GM10248 (cell line): ENCODE measurements at regions not wholly inside any gene's neighbourhood (a gene's known extent, or its start where the extent isn't known, plus 50 kb on each side); places are given as distances from the start of the nearest gene placed in this dataset.

Experiments
- CTCF ChIA-PET: fragments of 300-600 bp; sonication (Branson Sonifier 250); formaldehyde crosslinking; extraction: SDS; loops from one replicate; lab custom pipeline; 2021; ENCODE audit warnings: antibody characterized with exemption; lab: Yijun Ruan, JAX
- POLR2A ChIA-PET: fragments of 350-650 bp; sonication (Branson Sonifier 250); formaldehyde crosslinking; extraction: SDS; loops from one replicate; lab custom pipeline; 2020; ENCODE audit warnings: antibody characterized with exemption; lab: Yijun Ruan, JAX
- DNase-seq: peaks from one replicate; pipeline ENCODE4 v3.0.0; 2012; ENCODE audit errors: extremely low spot score
- TF ChIP-seq, protein P1 (sequence below): IDR thresholded peaks from 2 replicates; pipeline ENCODE4 v1.5.1; 2012; ENCODE audit warnings: mild to moderate bottlenecking, low read depth; ENCODE audit errors: extremely low read depth, missing control alignments, control extremely low read depth

DNA sequence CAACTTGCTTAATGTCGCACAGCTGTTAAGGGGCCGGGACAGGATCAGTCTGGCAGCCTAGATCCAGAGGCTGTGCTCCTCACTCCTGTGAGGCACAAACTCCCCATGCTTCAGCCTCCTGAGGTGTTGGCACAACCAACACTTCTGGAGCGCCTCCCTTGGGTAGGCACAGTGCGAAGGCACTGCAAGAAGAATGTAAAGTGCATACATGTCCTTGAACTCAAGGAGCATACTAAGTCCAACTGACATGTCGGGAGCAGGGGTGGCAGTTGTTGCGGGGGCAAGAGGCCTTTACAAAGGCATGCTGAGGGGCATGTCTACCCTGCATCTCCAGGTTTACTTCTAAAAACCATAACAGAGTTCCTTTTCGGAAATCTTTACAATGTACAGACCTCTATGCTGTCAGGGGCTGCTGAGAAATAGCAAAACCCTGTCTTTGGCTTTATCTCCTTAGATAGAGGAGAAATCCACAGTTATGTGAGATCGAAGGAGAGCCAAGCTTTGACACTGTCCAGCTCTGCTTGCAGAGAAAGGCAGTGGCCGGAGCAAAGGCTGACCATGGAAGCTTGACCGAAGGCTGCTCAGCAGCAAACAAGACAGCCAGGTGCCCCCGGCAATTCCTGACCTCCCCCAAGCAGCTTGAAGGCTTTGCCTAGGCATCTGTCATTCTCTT lies 93.9 kb downstream of the CDC7 start:
- ChIA-PET CTCF (interaction anchor here (1.0 to 1.6 kb wide), 3 partner anchors 8 to 16 kb away, joined by 4 read pairs; no protein-coding TSS in a partner anchor), POLR2A (no interaction called here)
- no peak for DNase-seq
- TF ChIP-seq, protein P1, sequence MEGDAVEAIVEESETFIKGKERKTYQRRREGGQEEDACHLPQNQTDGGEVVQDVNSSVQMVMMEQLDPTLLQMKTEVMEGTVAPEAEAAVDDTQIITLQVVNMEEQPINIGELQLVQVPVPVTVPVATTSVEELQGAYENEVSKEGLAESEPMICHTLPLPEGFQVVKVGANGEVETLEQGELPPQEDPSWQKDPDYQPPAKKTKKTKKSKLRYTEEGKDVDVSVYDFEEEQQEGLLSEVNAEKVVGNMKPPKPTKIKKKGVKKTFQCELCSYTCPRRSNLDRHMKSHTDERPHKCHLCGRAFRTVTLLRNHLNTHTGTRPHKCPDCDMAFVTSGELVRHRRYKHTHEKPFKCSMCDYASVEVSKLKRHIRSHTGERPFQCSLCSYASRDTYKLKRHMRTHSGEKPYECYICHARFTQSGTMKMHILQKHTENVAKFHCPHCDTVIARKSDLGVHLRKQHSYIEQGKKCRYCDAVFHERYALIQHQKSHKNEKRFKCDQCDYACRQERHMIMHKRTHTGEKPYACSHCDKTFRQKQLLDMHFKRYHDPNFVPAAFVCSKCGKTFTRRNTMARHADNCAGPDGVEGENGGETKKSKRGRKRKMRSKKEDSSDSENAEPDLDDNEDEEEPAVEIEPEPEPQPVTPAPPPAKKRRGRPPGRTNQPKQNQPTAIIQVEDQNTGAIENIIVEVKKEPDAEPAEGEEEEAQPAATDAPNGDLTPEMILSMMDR, result no peak

DNA sequence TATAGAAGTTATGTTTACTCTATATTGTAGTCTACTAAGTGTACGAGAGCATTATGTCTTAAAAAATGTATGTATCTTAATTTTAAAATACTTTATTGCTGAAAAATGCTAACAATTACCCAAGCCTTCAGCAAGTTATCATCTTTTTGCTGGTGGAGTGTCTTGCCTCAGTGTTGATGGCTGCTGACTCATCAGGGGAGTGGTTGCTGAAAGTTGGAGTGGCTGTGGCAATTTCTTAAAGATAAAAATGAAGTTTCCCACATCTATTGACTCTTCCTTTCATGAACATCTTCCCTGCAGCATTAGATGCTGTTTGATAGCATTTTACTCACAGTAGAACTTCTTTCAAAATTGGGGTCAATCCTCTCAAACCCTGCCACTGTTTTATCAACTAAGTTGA lies 95.8 kb downstream of the CDC7 start:
- DNase-seq, result no peak
- ChIA-PET POLR2A (no interaction called here), CTCF (no interaction called here)
- TF ChIP-seq, protein P1, result no peak

DNA sequence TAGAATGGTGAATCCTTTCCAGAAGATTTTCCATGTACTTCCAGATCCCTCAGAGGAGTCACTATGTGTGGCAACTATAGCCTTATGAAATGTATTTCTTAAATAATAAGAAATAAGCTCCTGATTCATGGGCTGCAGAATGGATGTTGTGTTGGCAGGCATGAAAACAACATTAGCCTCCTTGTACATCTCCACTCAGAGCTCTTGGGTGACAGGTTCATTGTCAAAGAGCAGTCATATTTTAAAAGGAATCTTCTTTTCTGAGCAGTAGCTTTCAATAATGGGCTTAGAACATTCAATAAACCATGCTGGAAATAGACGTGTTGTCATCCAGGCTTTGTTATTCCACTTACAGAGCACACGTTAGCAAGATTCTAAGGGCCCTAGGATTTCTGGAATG lies 96.6 kb downstream of the CDC7 start:
- DNase-seq, result no peak
- ChIA-PET POLR2A (no interaction called here), CTCF (interaction anchor here (1.6 kb wide), 1 partner anchor 160 kb away, joined by 4 read pairs; no protein-coding TSS in a partner anchor)
- TF ChIP-seq, protein P1, result no peak

DNA sequence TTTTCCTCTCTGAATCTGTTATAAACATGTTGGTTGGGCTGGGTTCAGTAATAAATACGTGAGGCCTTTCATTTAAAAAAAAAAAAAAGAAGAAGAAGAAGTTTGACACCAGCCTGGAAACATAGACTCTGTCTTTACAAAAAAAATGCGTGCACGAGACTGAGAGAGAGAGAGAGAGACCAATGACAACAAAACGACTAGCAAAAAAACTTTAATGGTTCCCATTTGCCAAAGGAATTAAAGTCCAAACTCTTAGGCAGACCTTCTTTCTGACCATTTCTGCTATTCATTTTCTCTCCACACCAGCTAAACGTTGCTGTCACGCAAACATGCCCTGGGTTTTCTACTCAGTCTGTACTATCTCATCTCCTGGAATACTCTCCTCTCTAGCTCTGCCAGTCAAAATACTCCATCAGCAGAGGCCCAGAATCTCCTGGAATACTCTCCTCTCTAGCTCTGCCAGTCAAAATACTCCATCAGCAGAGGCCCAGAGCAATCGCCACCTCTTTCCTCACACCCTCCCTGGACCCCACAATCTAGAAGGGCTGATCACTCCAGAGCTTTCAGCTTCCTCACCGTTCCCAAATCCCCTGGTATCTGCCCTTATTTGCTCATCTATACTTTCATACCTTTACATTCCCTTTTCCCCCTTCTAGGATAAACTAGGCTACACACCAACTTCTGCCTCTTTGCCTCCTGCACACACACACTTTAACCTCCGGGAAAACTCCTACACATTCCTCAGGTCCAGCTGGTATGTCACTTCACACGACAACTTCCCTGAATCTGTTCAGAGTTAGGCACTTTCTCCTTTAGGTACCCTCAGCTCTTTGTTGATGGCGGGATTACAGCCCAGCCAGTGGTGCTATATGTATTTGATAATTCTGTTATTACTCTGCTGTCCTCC lies 100.0 kb downstream of the CDC7 start:
- TF ChIP-seq, protein P1, result no peak
- ChIA-PET CTCF (no interaction called here), POLR2A (no interaction called here)
- DNase-seq, result no peak

DNA sequence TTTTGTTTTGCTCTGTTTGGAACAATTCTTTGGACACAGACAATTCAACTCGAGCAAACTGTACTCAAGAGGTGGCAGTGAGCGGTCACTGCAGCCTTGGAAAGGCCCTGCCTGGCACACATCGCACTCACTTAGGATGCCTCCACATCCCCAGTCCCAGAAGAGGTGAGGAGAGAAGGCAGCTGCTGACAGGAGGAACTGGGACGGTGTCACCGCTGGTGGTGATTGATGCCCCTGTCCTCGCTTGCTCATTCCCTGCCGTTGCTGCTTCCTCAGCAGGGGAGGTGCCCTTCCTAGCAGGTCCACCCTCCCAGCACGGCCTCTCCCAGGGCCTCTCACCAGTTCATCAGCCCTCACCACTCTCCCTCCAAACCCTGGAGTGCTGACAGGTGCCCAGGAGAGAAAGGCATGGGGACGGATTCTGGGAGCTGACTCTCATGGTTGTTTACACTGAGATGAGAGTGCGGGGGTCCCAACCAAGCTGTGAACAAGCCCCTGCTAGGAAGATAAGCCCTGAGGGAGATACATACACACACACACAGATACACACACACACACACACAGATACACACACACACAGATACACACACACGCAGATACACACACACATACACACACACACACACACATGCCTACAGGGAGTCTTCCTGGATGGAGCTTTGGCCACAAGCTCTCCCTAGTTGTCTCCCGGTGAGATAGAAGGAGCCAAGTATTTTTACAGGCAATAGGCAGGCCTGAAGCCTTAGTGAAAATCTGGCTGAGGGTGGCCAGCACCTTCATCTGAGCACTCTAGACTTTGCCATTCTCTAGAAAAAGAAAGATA lies 101.1 kb downstream of the CDC7 start:
- ChIA-PET POLR2A (no interaction called here), CTCF (no interaction called here)
- TF ChIP-seq, protein P1, result no peak
- no peak for DNase-seq

DNA sequence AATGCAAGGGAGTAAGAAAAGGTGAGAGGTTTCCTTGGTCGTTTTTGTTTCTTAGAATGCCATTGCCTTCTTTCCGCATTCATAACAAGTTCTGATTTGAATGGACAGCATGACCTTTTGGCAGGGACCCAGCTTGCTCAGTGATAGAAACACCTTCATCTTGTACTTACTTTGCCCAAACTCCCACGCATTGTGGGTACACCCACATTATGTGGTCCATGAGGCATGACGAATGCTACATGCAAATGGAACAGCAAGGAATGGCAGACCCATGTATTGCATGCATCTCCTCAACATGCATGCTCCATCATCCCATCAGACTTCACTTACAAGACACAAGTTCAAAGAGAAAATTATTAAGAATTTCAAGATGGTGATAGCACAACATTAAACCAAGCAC lies 102.8 kb downstream of the CDC7 start:
- CTCF ChIA-PET, result no interaction called here
- TF ChIP-seq, protein P1, result no peak
- DNase-seq, result no peak
- POLR2A ChIA-PET, result no interaction called here
